Duodenal mucosa (tissue), 2 donors: ENCODE measurements at regions not wholly inside any gene's neighbourhood (a gene's known extent, or its start where the extent isn't known, plus 50 kb on each side); places are given as distances from the start of the nearest gene placed in this dataset.

ENCODE experiments used
- H3K27ac ChIP-seq: one replicate; pipeline ENCODE4 v1.7.0; 2013; ENCODE audit warnings: low read depth, low read length
- H3K27me3 ChIP-seq, 2 donors: one replicate each; pipeline ENCODE4 v1.7.0; 2013; ENCODE audit warnings: low read length in 2 of 2, control low read depth in 1 of 2; ENCODE audit not compliant: insufficient read depth in 2 of 2, control insufficient read depth in 1 of 2
- H3K36me3 ChIP-seq, 2 donors: one replicate each; pipeline ENCODE4 v1.7.0; 2013; ENCODE audit warnings: low read length in 2 of 2, control low read depth in 1 of 2; ENCODE audit not compliant: insufficient read depth in 2 of 2, control insufficient read depth in 1 of 2
- H3K4me1 ChIP-seq, 2 donors: one replicate each; pipeline ENCODE4 v1.7.0; 2013; ENCODE audit warnings: low read length in 2 of 2, control low read depth in 1 of 2; ENCODE audit not compliant: insufficient read depth in 2 of 2, control insufficient read depth in 1 of 2
- H3K4me3 ChIP-seq, 2 donors: one replicate each; pipeline ENCODE4 v1.7.0; 2013; ENCODE audit warnings: low read length in 2 of 2, low read depth in 1 of 2
- H3K9ac ChIP-seq, 2 donors: one replicate each; pipeline ENCODE4 v1.7.0; 2013; ENCODE audit warnings: low read length in 2 of 2, low read depth in 1 of 2
- H3K9me3 ChIP-seq, 2 donors: one replicate each; pipeline ENCODE4 v1.7.0; 2013; ENCODE audit warnings: low read length in 2 of 2, control low read depth in 1 of 2; ENCODE audit not compliant: control insufficient read depth in 1 of 2

- H3K27ac ChIP-seq = no peak overlapping the region
- H3K9ac ChIP-seq = no peak overlapping the region
- H3K4me1 ChIP-seq = no peaks in the 10 kb centered on the region
- no peaks in the 10 kb centered on the region for H3K36me3 ChIP-seq
- peaks cover 43 to 47% of the 10 kb centered on the region in 2 donors for H3K27me3 ChIP-seq
- H3K4me3 ChIP-seq = no peak overlapping the region
- H3K9me3 ChIP-seq = no peaks in the 10 kb centered on the region
These were observed 101.3 kb upstream of the ZBTB40 start for GRCh38 chr1:22350171-22350923.

- H3K27me3 ChIP-seq = peaks cover 41 to 42% of the 10 kb centered on the region in 2 donors
- H3K9me3 ChIP-seq = no peaks in the 10 kb centered on the region
- H3K4me1 ChIP-seq = no peaks in the 10 kb centered on the region
- no peak overlapping the region for H3K9ac ChIP-seq
- no peak overlapping the region for H3K27ac ChIP-seq
- no peak overlapping the region for H3K4me3 ChIP-seq
- no peaks in the 10 kb centered on the region for H3K36me3 ChIP-seq
These were observed 100.5 kb upstream of the ZBTB40 start for GRCh38 chr1:22350924-22351767.

GRCh38 chr1:22351768-22352080 lies 99.9 kb upstream of the ZBTB40 start:
- H3K27me3 ChIP-seq = peaks cover 38 to 43% of the 10 kb centered on the region in 2 donors
- no peaks in the 10 kb centered on the region for H3K9me3 ChIP-seq
- no peak overlapping the region for H3K27ac ChIP-seq
- H3K9ac ChIP-seq = no peak overlapping the region
- H3K4me1 ChIP-seq = no peaks in the 10 kb centered on the region
- no peaks in the 10 kb centered on the region for H3K36me3 ChIP-seq
- no peak overlapping the region for H3K4me3 ChIP-seq

DNA sequence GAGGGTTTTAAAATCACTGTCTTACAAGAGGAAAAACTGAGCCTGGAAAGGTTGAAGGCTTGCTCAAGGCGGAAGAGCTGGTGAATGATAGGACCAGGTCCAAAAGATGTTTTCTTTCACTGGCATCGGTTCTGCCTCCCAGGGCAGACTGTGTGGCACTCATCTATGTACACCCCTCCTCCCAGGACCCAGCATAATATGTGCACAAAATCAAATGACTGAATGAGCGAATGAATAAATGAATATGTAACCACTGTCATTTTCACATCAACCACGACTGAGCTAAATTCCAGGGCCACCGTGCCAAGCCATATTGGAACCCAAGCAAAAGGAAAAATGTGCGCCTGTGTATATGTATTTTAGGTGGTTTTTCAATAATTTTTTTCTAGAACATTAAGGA lies 99.3 kb upstream of the ZBTB40 start:
- Histone ChIP-seq H3K27me3 (peaks cover 38 to 44% of the 10 kb centered on the region in 2 donors), H3K4me3 (no peak overlapping the region), H3K9me3 (no peaks in the 10 kb centered on the region)

GRCh38 chr1:22352896-22353295 lies 98.8 kb upstream of the ZBTB40 start:
- H3K9me3 ChIP-seq = no peaks in the 10 kb centered on the region
- no peak overlapping the region for H3K27ac ChIP-seq
- H3K27me3 ChIP-seq = peaks cover 38 to 49% of the 10 kb centered on the region in 2 donors
- H3K4me3 ChIP-seq = no peak overlapping the region
- H3K36me3 ChIP-seq = no peaks in the 10 kb centered on the region
- H3K9ac ChIP-seq = no peak overlapping the region
- H3K4me1 ChIP-seq = no peaks in the 10 kb centered on the region

More for the DNA sequence above, 99.3 kb upstream of the ZBTB40 start:
- Histone ChIP-seq H3K4me1 (no peaks in the 10 kb centered on the region), H3K27ac (no peak overlapping the region), H3K9ac (no peak overlapping the region), H3K36me3 (no peaks in the 10 kb centered on the region)

DNA sequence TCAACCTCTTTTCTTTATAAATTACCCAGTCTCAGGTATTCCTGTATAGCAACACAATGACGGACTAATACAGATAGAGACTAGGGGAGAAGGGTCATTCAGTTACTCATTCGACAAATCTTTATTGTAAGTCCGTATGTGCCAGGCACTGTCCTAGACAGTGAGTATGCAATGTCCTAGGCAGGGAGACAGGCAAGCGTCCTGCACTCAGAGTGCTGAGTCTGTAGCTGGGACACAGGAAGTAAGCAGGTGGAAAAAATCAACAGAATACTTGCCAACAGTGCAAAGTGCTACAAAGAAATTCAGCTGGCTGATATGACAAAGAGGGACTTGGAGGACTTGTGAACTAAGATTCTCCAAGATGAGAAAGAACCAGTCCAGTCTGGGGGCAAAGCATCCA lies 92.2 kb upstream of the ZBTB40 start:
- no peak overlapping the region for H3K27ac ChIP-seq
- no peak overlapping the region for H3K4me3 ChIP-seq
- no peak overlapping the region for H3K9ac ChIP-seq
- no peaks in the 10 kb centered on the region for H3K9me3 ChIP-seq
- peaks cover 4 to 12% of the 10 kb centered on the region in 2 donors for H3K27me3 ChIP-seq
- no peaks in the 10 kb centered on the region for H3K4me1 ChIP-seq
- no peaks in the 10 kb centered on the region for H3K36me3 ChIP-seq

GRCh38 chr1:22362626-22363402 lies 88.8 kb upstream of the ZBTB40 start:
- Histone ChIP-seq H3K4me1 (no peaks in the 10 kb centered on the region), H3K36me3 (no peaks in the 10 kb centered on the region), H3K27me3 (peaks cover 5 to 11% of the 10 kb centered on the region in 2 donors), H3K9me3 (no peaks in the 10 kb centered on the region), H3K9ac (no peak overlapping the region), H3K27ac (no peak overlapping the region), H3K4me3 (no peak overlapping the region)

- Histone ChIP-seq H3K27me3 (peaks cover 3 to 16% of the 10 kb centered on the region in 2 donors), H3K4me3 (no peak overlapping the region), H3K36me3 (no peaks in the 10 kb centered on the region), H3K9me3 (no peaks in the 10 kb centered on the region), H3K4me1 (no peaks in the 10 kb centered on the region), H3K27ac (no peak overlapping the region), H3K9ac (no peak overlapping the region)
These were observed 88.0 kb upstream of the ZBTB40 start for GRCh38 chr1:22363403-22364325.

DNA sequence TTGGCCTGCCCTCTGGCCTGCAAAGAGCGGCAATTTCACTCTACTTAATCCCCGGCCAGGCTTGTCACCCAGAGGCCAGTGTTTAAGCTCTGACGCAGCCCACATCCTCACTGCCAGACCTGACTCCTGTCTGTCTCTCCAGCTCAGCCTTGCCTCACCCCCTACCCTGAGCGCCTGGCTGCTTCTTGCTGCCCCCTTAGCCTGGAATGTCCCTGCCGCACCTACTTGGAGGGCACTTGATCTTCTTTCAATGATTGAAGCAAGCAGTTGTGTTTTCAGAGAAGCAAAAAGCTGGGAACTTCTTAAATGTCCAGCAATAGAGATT lies 87.4 kb upstream of the ZBTB40 start:
- Histone ChIP-seq H3K4me1 (no peaks in the 10 kb centered on the region), H3K27me3 (peaks cover 3 to 21% of the 10 kb centered on the region in 2 donors), H3K27ac (no peak overlapping the region), H3K9ac (no peak overlapping the region), H3K4me3 (no peak overlapping the region), H3K36me3 (no peaks in the 10 kb centered on the region), H3K9me3 (no peaks in the 10 kb centered on the region)
